B cell (primary cell): ENCODE measurements at regions not wholly inside any gene's neighbourhood (a gene's known extent, or its start where the extent isn't known, plus 50 kb on each side); places are given as distances from the start of the nearest gene placed in this dataset.

Experiments
- ATAC-seq: fragments of 200-7000 bp; cut with Tn5 transposase; one replicate; pipeline ENCODE4 v1.10.0; 2021; ENCODE audit warnings: low read depth, mild to moderate bottlenecking, moderate number of reproducible peaks, moderate library complexity
- CTCF ChIA-PET: fragments of 350-600 bp; sonication (Branson Sonifier 250); formaldehyde crosslinking; loops from one replicate; lab custom pipeline; 2021; ENCODE audit warnings: antibody characterized with exemption, inconsistent platforms; lab: Charles Lee
- POLR2A ChIA-PET: fragments of 350-600 bp; sonication (Branson Sonifier 250); formaldehyde crosslinking; loops from one replicate; lab custom pipeline; 2021; ENCODE audit warnings: antibody characterized with exemption; lab: Charles Lee
- DNase-seq: peaks from one replicate; pipeline ENCODE4 v3.0.0; 2013
- H2AFZ ChIP-seq: 2 replicates; pipeline ENCODE4 v1.6.1; 2012; ENCODE audit warnings: mild to moderate bottlenecking, low read depth, low read length; ENCODE audit not compliant: insufficient read depth, poor library complexity, severe bottlenecking
- H3K27ac ChIP-seq, 2 donors: 1 replicate in 1 of 2; 2 replicates in 1 of 2; pipeline ENCODE4 v1.5.1; 2012 to 2013; ENCODE audit warnings: low read length in 2 of 2, mild to moderate bottlenecking in 2 of 2, moderate library complexity in 1 of 2
- H3K27me3 ChIP-seq, 4 experiments: fragments of 200-600 bp in 1 of 4; sonication (generic) in 1 of 4; replicated peaks in 1 of 4; 1 replicate in 2 of 4; 2 replicates in 2 of 4; pipeline versions ENCODE4 v1.6.1 to v1.7.0; 2013 to 2016; ENCODE audit warnings: low read length in 3 of 4, mild to moderate bottlenecking in 2 of 4, mixed read lengths in 1 of 4, moderate library complexity in 1 of 4; ENCODE audit not compliant: insufficient read depth in 4 of 4, control insufficient read depth in 3 of 4; ENCODE audit errors: control extremely low read depth in 1 of 4
- H3K36me3 ChIP-seq, 2 experiments: replicated peaks in 1 of 2; 1 replicate in 1 of 2; 2 replicates in 1 of 2; pipeline versions ENCODE4 v1.6.1 to v1.7.1; 2013; ENCODE audit warnings: low read length in 1 of 2; ENCODE audit not compliant: insufficient read depth in 2 of 2, control insufficient read depth in 1 of 2; ENCODE audit errors: control extremely low read depth in 1 of 2, extremely low read depth in 1 of 2
- H3K4me1 ChIP-seq, 2 donors: fragments of 200-600 bp in 1 of 2; sonication (generic) in 1 of 2; 1 replicate in 1 of 2; 2 replicates in 1 of 2; pipeline versions ENCODE4 v1.5.1 to v1.6.1; 2013 to 2017; ENCODE audit warnings: low read length in 2 of 2; ENCODE audit not compliant: control insufficient read depth in 2 of 2, insufficient read depth in 2 of 2
- H3K4me2 ChIP-seq: replicated peaks from 2 replicates; pipeline ENCODE3; 2012; ENCODE audit warnings: mild to moderate bottlenecking, low read depth, low read length; ENCODE audit not compliant: poor library complexity, severe bottlenecking
- H3K4me3 ChIP-seq, 5 experiments: fragments of 200-600 bp in 1 of 5; sonication (generic) in 1 of 5; 1 replicate in 3 of 5; 2 replicates in 2 of 5; pipeline versions ENCODE4 v1.5.1 to v1.7.0; 2011 to 2016; ENCODE audit warnings: low read length in 4 of 5, mild to moderate bottlenecking in 4 of 5, low read depth in 2 of 5, control low read depth in 1 of 5, moderate library complexity in 1 of 5; ENCODE audit not compliant: insufficient read depth in 1 of 5; ENCODE audit errors: control extremely low read depth in 1 of 5, extremely low read depth in 1 of 5
- H3K79me2 ChIP-seq: fragments of 200-600 bp; sonication (generic); one replicate; pipeline ENCODE4 v1.6.0; 2016; ENCODE audit warnings: low read length; ENCODE audit not compliant: control insufficient read depth, insufficient read depth
- H3K9ac ChIP-seq: fragments of 200-600 bp; sonication (generic); 2 replicates; pipeline ENCODE4 v1.6.1; 2017; ENCODE audit warnings: mild to moderate bottlenecking, low read length, moderate library complexity
- H3K9me3 ChIP-seq, 3 donors: one replicate each; pipeline versions ENCODE4 v1.6.1 to v1.7.1; 2013; ENCODE audit warnings: low read length in 2 of 3; ENCODE audit not compliant: control insufficient read depth in 2 of 3, insufficient read depth in 1 of 3; ENCODE audit errors: control extremely low read depth in 1 of 3
- H4K20me1 ChIP-seq: 2 replicates; pipeline ENCODE4 v1.6.0; 2012; ENCODE audit warnings: mild to moderate bottlenecking, low read length; ENCODE audit not compliant: insufficient read depth, control insufficient read depth, poor library complexity, severe bottlenecking
- H3K27ac Mint-ChIP-seq: one replicate; pipeline ENCODE4 v1.8.0; 2021; ENCODE audit warnings: mixed read lengths
- H3K27me3 Mint-ChIP-seq: one replicate; pipeline ENCODE4 v1.8.0; 2021; ENCODE audit warnings: mixed read lengths
- H3K4me1 Mint-ChIP-seq: one replicate; pipeline ENCODE4 v1.8.0; 2021; ENCODE audit warnings: mixed read lengths
- H3K4me3 Mint-ChIP-seq: one replicate; pipeline ENCODE4 v1.8.0; 2021; ENCODE audit warnings: mixed read lengths
- H3K9me3 Mint-ChIP-seq: one replicate; pipeline ENCODE4 v1.8.0; 2022; ENCODE audit warnings: mixed read lengths; ENCODE audit not compliant: insufficient read depth
- EZH2 ChIP-seq: IDR thresholded peaks from 2 replicates; pipeline ENCODE4 v1.6.1; 2012; ENCODE audit warnings: borderline replicate concordance, low read depth, mild to moderate bottlenecking, moderate library complexity, low read length; ENCODE audit not compliant: insufficient read depth, poor library complexity, severe bottlenecking
- WGBS: methylation state at CpG from one replicate; pipeline ENCODE4 v1.1.5; 2013; ENCODE audit warnings: missing lambda C conversion rate; ENCODE audit not compliant: insufficient coverage; 5-methylcytosine and 5-hydroxymethylcytosine counted together
- intact Hi-C: fragments of 100-400 bp; cut with micrococcal nuclease; formaldehyde crosslinking; loops from one replicate; pipeline ENCODE4 v1.10.0; 2022
- TF ChIP-seq, protein P1 (sequence below): fragments of 200-600 bp; IDR thresholded peaks from one replicate; pipeline ENCODE4 v1.8.0; 2022; ENCODE audit warnings: antibody characterized with exemption, mild to moderate bottlenecking

DNA sequence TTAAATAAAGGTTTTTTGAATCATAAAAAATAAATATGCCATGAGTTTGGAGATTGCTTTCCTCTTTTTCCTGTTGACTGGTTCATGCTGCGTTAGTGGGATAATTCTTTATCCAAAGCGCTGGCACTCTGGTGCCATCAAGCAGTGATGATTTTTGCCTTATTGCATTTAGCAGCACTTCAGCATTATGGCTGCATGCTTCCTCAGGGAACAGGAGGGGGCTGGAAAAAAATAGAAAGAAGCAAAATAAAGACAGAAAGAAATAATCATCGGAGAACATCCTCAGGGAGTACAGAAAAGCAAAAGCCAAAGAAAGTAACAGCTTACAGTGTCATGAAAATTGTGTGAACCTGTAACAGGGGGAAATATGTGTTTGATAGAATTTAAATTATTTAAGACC is 1408.2 kb upstream of the PIK3C3 start:
- no peaks in the 10 kb centered on the region for H3K27me3 Mint-ChIP-seq
- no peaks in the 10 kb centered on the region for H3K36me3 ChIP-seq
- no peak overlapping the region for H3K27ac Mint-ChIP-seq
- H3K27me3 ChIP-seq = no peaks in the 10 kb centered on the region
- no peak overlapping the region for H3K4me2 ChIP-seq
- WGBS = 100% methylated on average over 1 of the region's 3 CpGs
- H3K4me3 Mint-ChIP-seq = no peak overlapping the region
- ATAC-seq (no peak), DNase-seq (no peak)
- H3K4me1 ChIP-seq = no peaks in the 10 kb centered on the region
- ChIA-PET POLR2A (no interaction called here), CTCF (no interaction called here)
- no peak overlapping the region for H3K27ac ChIP-seq
- H3K4me1 Mint-ChIP-seq = no peaks in the 10 kb centered on the region
- no peak for TF ChIP-seq EZH2
- TF ChIP-seq, protein P1, sequence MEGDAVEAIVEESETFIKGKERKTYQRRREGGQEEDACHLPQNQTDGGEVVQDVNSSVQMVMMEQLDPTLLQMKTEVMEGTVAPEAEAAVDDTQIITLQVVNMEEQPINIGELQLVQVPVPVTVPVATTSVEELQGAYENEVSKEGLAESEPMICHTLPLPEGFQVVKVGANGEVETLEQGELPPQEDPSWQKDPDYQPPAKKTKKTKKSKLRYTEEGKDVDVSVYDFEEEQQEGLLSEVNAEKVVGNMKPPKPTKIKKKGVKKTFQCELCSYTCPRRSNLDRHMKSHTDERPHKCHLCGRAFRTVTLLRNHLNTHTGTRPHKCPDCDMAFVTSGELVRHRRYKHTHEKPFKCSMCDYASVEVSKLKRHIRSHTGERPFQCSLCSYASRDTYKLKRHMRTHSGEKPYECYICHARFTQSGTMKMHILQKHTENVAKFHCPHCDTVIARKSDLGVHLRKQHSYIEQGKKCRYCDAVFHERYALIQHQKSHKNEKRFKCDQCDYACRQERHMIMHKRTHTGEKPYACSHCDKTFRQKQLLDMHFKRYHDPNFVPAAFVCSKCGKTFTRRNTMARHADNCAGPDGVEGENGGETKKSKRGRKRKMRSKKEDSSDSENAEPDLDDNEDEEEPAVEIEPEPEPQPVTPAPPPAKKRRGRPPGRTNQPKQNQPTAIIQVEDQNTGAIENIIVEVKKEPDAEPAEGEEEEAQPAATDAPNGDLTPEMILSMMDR = no peak
- H3K9me3 Mint-ChIP-seq = peaks cover 3% of the 10 kb centered on the region
- no peaks in the 10 kb centered on the region for H4K20me1 ChIP-seq
- H3K79me2 ChIP-seq = no peaks in the 10 kb centered on the region
- no peak overlapping the region for H3K4me3 ChIP-seq
- H3K9ac ChIP-seq = no peak overlapping the region
- H3K9me3 ChIP-seq = peaks cover 0 to 2% (median 0%) of the 10 kb centered on the region in 3 donors
- no peak overlapping the region for H2AFZ ChIP-seq
- intact Hi-C loops = no loop called here

DNA sequence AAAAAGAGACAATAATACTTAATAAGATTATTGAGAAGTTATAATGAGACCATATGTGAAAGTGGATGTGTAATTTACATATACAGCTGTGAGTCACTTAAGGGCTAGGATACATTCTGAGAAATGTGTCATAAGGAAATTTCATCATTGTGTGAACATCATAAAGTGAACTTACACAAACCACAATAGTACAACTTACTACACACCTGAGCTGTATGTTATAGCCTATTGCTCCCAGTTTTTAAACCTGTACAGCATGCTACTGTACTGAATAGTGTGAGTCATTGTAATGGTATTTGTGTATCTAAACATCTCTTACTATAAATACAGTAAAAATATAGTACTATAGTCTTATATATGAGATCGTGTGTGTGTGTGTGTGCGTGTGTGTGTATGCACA is 1420.3 kb upstream of the PIK3C3 start:
- peaks cover 6% of the 10 kb centered on the region for H3K9me3 Mint-ChIP-seq
- ATAC-seq = no peak
- intact Hi-C loops = no loop called here

More for the DNA sequence above, 1420.3 kb upstream of the PIK3C3 start:
- Histone ChIP-seq H3K27me3 (no peaks in the 10 kb centered on the region), H3K9me3 (no peaks in the 10 kb centered on the region), H3K36me3 (no peaks in the 10 kb centered on the region), H3K4me1 (no peaks in the 10 kb centered on the region), H2AFZ (no peak overlapping the region), H3K4me3 (no peak overlapping the region), H4K20me1 (no peaks in the 10 kb centered on the region), H3K79me2 (no peaks in the 10 kb centered on the region), H3K9ac (no peak overlapping the region), H3K4me2 (no peak overlapping the region), H3K27ac (no peak overlapping the region)
- TF ChIP-seq, protein P1 = no peak
- no peak for TF ChIP-seq EZH2
- DNase-seq = no peak
- Mint-ChIP-seq H3K4me3 (no peak overlapping the region), H3K4me1 (no peaks in the 10 kb centered on the region), H3K27me3 (no peaks in the 10 kb centered on the region), H3K27ac (no peak overlapping the region)
- no CpG with 5 or more reads among the region's 2 CpGs for WGBS
- ChIA-PET CTCF (no interaction called here), POLR2A (no interaction called here)
